Neural progenitor cell (in vitro differentiated cells): ENCODE measurements at regions not wholly inside any gene's neighbourhood (a gene's known extent, or its start where the extent isn't known, plus 50 kb on each side); places are given as distances from the start of the nearest gene placed in this dataset.

Experiments
- EZH2 ChIP-seq: fragments of 200-600 bp; sonication (generic); IDR thresholded peaks from 2 replicates; pipeline ENCODE4 v1.6.1; 2017; ENCODE audit warnings: antibody characterized with exemption, mild to moderate bottlenecking, moderate library complexity
- EZH2phosphoT487 ChIP-seq: fragments of 200-600 bp; sonication (generic); IDR thresholded peaks from 2 replicates; pipeline ENCODE4 v1.6.1; 2017; ENCODE audit warnings: antibody characterized with exemption
- TF ChIP-seq, protein P1 (sequence below): fragments of 200-600 bp; sonication (generic); IDR thresholded peaks from 2 replicates; pipeline ENCODE4 v1.5.1; 2017; ENCODE audit warnings: antibody characterized with exemption, mild to moderate bottlenecking

- TF ChIP-seq, protein P1, sequence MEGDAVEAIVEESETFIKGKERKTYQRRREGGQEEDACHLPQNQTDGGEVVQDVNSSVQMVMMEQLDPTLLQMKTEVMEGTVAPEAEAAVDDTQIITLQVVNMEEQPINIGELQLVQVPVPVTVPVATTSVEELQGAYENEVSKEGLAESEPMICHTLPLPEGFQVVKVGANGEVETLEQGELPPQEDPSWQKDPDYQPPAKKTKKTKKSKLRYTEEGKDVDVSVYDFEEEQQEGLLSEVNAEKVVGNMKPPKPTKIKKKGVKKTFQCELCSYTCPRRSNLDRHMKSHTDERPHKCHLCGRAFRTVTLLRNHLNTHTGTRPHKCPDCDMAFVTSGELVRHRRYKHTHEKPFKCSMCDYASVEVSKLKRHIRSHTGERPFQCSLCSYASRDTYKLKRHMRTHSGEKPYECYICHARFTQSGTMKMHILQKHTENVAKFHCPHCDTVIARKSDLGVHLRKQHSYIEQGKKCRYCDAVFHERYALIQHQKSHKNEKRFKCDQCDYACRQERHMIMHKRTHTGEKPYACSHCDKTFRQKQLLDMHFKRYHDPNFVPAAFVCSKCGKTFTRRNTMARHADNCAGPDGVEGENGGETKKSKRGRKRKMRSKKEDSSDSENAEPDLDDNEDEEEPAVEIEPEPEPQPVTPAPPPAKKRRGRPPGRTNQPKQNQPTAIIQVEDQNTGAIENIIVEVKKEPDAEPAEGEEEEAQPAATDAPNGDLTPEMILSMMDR: no peak
- TF ChIP-seq EZH2 (no peak), EZH2phosphoT487 (no peak)
These were observed 457.3 kb downstream of the ZNF608 start for GRCh38 chr5:124289130-124289529.
